OCI-M2 (cell line): ENCODE measurements at regions not wholly inside any gene's neighbourhood (a gene's known extent, or its start where the extent isn't known, plus 50 kb on each side); places are given as distances from the start of the nearest gene placed in this dataset.
"Not testable (repeated sequence)": the region's sequence is repeated elsewhere in the genome, so short reads cannot be mapped to it uniquely, and the experiment has no call there.

ENCODE experiments used
- DNase-seq: peaks from one replicate; lab custom pipeline; 2025; ENCODE audit not compliant: unreplicated experiment; lab: John Stamatoyannopoulos, UW

- no peak for DNase-seq
Observed at GRCh38 chr13:21228738-21229137, 52.3 kb downstream of the MRPL57 start.

GRCh38 chr13:21229241-21230024 lies 53.0 kb downstream of the MRPL57 start:
- no peak for DNase-seq

- DNase-seq: no peak
Observed at GRCh38 chr13:21230516-21230915, 54.1 kb downstream of the MRPL57 start.

- no peak for DNase-seq
Observed at GRCh38 chr13:21231426-21231940, 55.0 kb downstream of the MRPL57 start.

GRCh38 chr13:21232196-21232595 lies 55.7 kb downstream of the MRPL57 start:
- DNase-seq: no peak

GRCh38 chr13:21232599-21232998 lies 56.1 kb downstream of the MRPL57 start:
- no peak for DNase-seq

GRCh38 chr13:21233086-21233485 lies 56.6 kb downstream of the MRPL57 start:
- DNase-seq: no peak

- DNase-seq: no peak
Observed at GRCh38 chr13:21234526-21234925, 58.1 kb downstream of the MRPL57 start.

- DNase-seq: no peak
Observed at GRCh38 chr13:21235174-21235573, 58.7 kb downstream of the MRPL57 start.

GRCh38 chr13:21237081-21237480 lies 60.6 kb downstream of the MRPL57 start:
- DNase-seq: no peak

- no peak for DNase-seq
Observed at GRCh38 chr13:21238267-21238666, 61.8 kb downstream of the MRPL57 start.

GRCh38 chr13:21240586-21240985 lies 64.1 kb downstream of the MRPL57 start:
- DNase-seq: no peak

- DNase-seq: no peak
Observed at GRCh38 chr13:21242236-21242635, 65.8 kb downstream of the MRPL57 start.

- DNase-seq: no peak
Observed at GRCh38 chr13:21243045-21243897, 66.8 kb downstream of the MRPL57 start.

GRCh38 chr13:21243898-21244184 lies 67.4 kb downstream of the MRPL57 start:
- DNase-seq: not testable (repeated sequence)

GRCh38 chr13:21246761-21247452 lies 70.4 kb downstream of the MRPL57 start:
- DNase-seq: no peak

GRCh38 chr13:21256351-21256761 lies 79.9 kb downstream of the MRPL57 start:
- no peak for DNase-seq

- no peak for DNase-seq
Observed at GRCh38 chr13:21256891-21257290, 80.4 kb downstream of the MRPL57 start.

GRCh38 chr13:21259571-21260455 lies 83.4 kb downstream of the MRPL57 start:
- no peak for DNase-seq

GRCh38 chr13:21260561-21261290 lies 84.3 kb downstream of the MRPL57 start:
- DNase-seq: not testable (repeated sequence)
